Astrocyte of the spinal cord (primary cell): ENCODE measurements at regions not wholly inside any gene's neighbourhood (a gene's known extent, or its start where the extent isn't known, plus 50 kb on each side); places are given as distances from the start of the nearest gene placed in this dataset.

Experiments
- DNase-seq: peaks from one replicate; pipeline ENCODE4 v3.0.0; 2011; ENCODE audit warnings: low read depth, low spot score
- H3K4me3 ChIP-seq: 2 replicates; pipeline ENCODE4 v1.5.1; 2011; ENCODE audit warnings: low read depth, mild to moderate bottlenecking, low read length, moderate library complexity
- in situ Hi-C: cut with HindIII; loops from 2 replicates; pipeline ENCODE4 v1.10.0; 2017; ENCODE audit warnings: low sequenced_read_pairs
- TF ChIP-seq, protein P1 (sequence below): IDR thresholded peaks from 2 replicates; pipeline ENCODE4 v1.5.1; 2012; ENCODE audit warnings: low read depth, mild to moderate bottlenecking, low read length, inconsistent platforms

DNA sequence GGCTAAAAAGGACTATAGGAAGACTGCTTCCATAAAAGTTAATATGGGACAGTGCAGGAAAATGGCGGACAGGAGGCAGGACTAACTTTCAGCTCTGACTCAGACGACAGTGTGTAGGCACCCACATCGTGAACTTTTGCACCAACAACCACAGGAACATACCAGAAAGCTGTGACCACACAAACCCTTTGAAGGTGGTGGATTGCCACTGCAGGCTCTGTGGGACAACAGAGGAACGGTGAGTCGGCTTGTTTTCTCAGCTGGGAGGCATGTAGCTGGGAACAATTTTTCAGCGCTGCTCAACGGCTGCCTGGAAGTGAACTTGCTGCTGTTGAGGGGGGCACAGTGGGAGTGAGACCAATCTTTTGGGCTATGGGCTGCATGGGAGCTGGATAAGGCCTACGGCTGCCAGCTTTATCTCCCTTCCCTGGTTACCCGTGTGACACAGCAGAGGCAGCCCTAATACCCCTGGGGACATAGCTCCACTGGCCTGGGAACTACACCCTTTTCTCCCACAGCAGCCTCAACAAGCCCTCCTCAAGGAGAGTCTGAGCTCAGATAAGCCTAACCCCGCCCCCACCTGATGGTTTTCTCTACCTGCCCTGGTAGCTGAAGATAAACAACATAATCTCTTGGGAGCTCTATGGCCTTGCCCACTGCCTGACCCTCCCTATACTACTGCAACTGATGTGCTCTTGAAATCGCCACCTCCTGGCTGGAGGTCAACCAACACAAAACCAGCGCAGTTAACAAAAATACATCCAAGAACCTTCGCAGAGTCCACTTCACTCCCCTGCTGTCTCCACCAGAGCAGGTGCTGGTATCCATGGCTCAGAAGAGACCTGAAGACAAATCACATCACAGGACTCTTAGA is 1537.0 kb downstream of the C4orf33 start:
- peak; percentile 92 for DNase-seq
- H3K4me3 ChIP-seq = no peak overlapping the region
- in situ Hi-C loops = no loop called here
- TF ChIP-seq, protein P1, sequence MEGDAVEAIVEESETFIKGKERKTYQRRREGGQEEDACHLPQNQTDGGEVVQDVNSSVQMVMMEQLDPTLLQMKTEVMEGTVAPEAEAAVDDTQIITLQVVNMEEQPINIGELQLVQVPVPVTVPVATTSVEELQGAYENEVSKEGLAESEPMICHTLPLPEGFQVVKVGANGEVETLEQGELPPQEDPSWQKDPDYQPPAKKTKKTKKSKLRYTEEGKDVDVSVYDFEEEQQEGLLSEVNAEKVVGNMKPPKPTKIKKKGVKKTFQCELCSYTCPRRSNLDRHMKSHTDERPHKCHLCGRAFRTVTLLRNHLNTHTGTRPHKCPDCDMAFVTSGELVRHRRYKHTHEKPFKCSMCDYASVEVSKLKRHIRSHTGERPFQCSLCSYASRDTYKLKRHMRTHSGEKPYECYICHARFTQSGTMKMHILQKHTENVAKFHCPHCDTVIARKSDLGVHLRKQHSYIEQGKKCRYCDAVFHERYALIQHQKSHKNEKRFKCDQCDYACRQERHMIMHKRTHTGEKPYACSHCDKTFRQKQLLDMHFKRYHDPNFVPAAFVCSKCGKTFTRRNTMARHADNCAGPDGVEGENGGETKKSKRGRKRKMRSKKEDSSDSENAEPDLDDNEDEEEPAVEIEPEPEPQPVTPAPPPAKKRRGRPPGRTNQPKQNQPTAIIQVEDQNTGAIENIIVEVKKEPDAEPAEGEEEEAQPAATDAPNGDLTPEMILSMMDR = no peak

- H3K4me3 ChIP-seq = no peak overlapping the region
- TF ChIP-seq, protein P1 = no peak
- DNase-seq = no peak
- in situ Hi-C loops = no loop called here
Observed at GRCh38 chr4:130636486-130636885, 1540.5 kb downstream of the C4orf33 start.

DNA sequence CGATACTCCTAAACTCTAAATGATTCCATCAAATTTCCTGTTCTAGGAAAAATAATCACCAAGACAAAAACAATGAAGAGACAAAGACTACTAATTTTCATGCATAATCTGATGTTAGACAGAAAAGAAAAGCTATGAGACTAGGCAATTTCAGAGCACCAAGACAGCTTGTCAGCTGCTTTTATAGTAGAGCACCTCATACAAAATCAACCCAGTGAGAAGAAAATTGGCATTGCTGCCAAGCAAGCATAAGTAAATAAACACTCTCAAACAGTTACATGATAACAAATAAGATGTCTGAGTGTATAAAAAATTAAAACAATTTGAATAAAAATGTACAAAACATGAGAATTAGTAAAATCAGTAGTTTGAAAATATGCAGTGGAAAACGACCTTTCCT is 1544.6 kb downstream of the C4orf33 start:
- in situ Hi-C loops = no loop called here

GRCh38 chr4:130646886-130647285 is 1550.9 kb downstream of the C4orf33 start:
- TF ChIP-seq, protein P1 = no peak
- in situ Hi-C loops = no loop called here
- H3K4me3 ChIP-seq = no peak overlapping the region
- DNase-seq = no peak

More for the DNA sequence above, 1544.6 kb downstream of the C4orf33 start:
- DNase-seq = no peak
- TF ChIP-seq, protein P1 = no peak
- H3K4me3 ChIP-seq = no peak overlapping the region

- TF ChIP-seq, protein P1 = no peak
- DNase-seq = no peak
- no peak overlapping the region for H3K4me3 ChIP-seq
- in situ Hi-C loops = no loop called here
Observed at GRCh38 chr4:130648570-130648969, 1552.6 kb downstream of the C4orf33 start.

DNA sequence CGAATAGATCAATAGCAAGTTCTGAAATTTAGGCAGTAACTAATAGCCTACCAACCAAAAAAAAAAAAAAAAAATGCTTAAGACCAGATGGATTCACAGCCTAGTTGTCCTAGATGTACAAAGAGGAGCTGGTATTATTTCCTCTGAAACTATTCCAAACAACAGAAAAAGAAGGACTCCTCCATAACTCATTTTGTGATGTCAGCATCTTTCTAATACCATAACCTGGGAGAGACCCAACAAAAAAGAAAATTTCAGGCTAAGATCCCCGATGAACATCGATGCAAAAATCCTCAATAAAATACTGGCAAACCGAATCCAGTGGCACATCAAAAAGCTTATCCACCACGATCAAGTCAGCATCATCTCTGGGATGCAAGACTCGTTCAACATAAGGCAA is 1557.9 kb downstream of the C4orf33 start:
- DNase-seq = no peak
- TF ChIP-seq, protein P1 = no peak
- in situ Hi-C loops = no loop called here
- no peak overlapping the region for H3K4me3 ChIP-seq
